Erythroblast (primary cell): ENCODE measurements at regions not wholly inside any gene's neighbourhood (a gene's known extent, or its start where the extent isn't known, plus 50 kb on each side); places are given as distances from the start of the nearest gene placed in this dataset.

Source experiments
- GATA1 ChIP-seq: IDR thresholded peaks from 2 replicates; pipeline ENCODE4 v1.6.1; 2011; ENCODE audit warnings: low read depth, mild to moderate bottlenecking, control low read depth, low read length, moderate library complexity
- POLR2A ChIP-seq: IDR thresholded peaks from 2 replicates; pipeline ENCODE4 v1.6.1; 2011; ENCODE audit warnings: mild to moderate bottlenecking, low read length

DNA sequence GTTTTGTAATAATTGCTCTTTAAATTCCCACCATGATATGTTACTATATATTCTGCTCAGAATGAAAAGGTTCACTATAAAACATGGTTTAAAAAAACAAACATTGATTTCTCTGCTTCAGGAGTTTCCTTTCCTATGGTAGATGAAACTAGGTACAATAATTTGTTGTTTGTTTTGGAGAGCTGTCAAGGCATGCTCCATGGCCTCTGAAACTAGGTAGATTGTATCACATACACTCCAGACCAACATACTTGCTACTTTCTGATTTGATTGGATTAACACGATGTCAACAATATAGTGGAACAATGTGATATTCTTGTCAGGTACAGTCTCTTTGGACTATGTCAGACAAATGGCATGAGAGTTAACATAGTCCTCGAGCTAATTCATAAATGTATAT, 452.7 kb upstream of the CDH9 start:
- TF ChIP-seq POLR2A (no peak), GATA1 (no peak)
